Esophagus muscularis mucosa (tissue), 4 donors: ENCODE measurements at regions not wholly inside any gene's neighbourhood (a gene's known extent, or its start where the extent isn't known, plus 50 kb on each side); places are given as distances from the start of the nearest gene placed in this dataset.

Experiments used
- DNase-seq: peaks from one replicate; pipeline ENCODE4 v3.0.0-alpha.2; 2017; ENCODE audit errors: extremely low spot score
- H3K27ac ChIP-seq, 4 donors: fragments of 200-600 bp; sonication (generic); replicated peaks in 1 of 4; 1 replicate in 3 of 4; 2 replicates in 1 of 4; pipeline ENCODE4 v1.5.1; 2016 to 2019; ENCODE audit warnings: mild to moderate bottlenecking in 1 of 4
- H3K27me3 ChIP-seq, 4 donors: fragments of 200-600 bp; sonication (generic); one replicate each; pipeline versions ENCODE4 v1.5.1 to v1.6.0; 2016 to 2019
- H3K36me3 ChIP-seq, 4 donors: fragments of 200-600 bp; sonication (generic); one replicate each; pipeline ENCODE4 v1.5.1; 2016 to 2019
- H3K4me1 ChIP-seq, 4 donors: fragments of 200-600 bp; sonication (generic); one replicate each; pipeline ENCODE4 v1.5.1; 2016 to 2019
- H3K4me3 ChIP-seq, 4 donors: fragments of 200-600 bp; sonication (generic); 1 replicate in 2 of 4; 2 replicates in 2 of 4; pipeline ENCODE4 v1.5.1; 2016 to 2019; ENCODE audit warnings: mild to moderate bottlenecking in 4 of 4, moderate library complexity in 1 of 4
- H3K9me3 ChIP-seq, 4 donors: fragments of 200-600 bp; sonication (generic); 1 replicate in 3 of 4; 2 replicates in 1 of 4; pipeline ENCODE4 v1.5.1; 2016 to 2019
- CTCF ChIP-seq, 3 experiments: fragments of 200-600 bp in 2 of 3; fragments of 450-650 bp in 1 of 3; sonication (generic) in 2 of 3; IDR thresholded peaks; one replicate each; pipeline ENCODE4 v1.5.1; 2017 to 2019; ENCODE audit warnings: antibody characterized with exemption in 3 of 3, mild to moderate bottlenecking in 2 of 3, moderate library complexity in 1 of 3
- EP300 ChIP-seq: sonication (generic); formaldehyde crosslinking; IDR thresholded peaks from one replicate; pipeline ENCODE4 v1.6.1; 2017; ENCODE audit warnings: antibody characterized with exemption
- POLR2A ChIP-seq: fragments of 450-650 bp; IDR thresholded peaks from one replicate; pipeline ENCODE4 v1.6.1; 2017; ENCODE audit warnings: antibody characterized with exemption, moderate library complexity, mild to moderate bottlenecking, low read depth
- POLR2AphosphoS5 ChIP-seq, 2 donors: sonication (generic); formaldehyde crosslinking; IDR thresholded peaks; one replicate each; pipeline ENCODE4 v1.6.1; 2017; ENCODE audit warnings: antibody characterized with exemption in 2 of 2
- WGBS: methylation state at CpG from one replicate; pipeline ENCODE4 v1.1.5; 2018; 5-methylcytosine and 5-hydroxymethylcytosine counted together
- intact Hi-C: fragments of 100-400 bp; cut with DNase I; formaldehyde crosslinking; loops from one replicate; pipeline ENCODE4 v1.15.1; 2023

- H3K9me3 ChIP-seq: no peaks in the 10 kb centered on the region
- H3K4me3 ChIP-seq: no peak overlapping the region
- H3K4me1 ChIP-seq: peaks cover 36 to 69% (median 60%) of the 10 kb centered on the region in 4 donors
- 65% methylated on average over 4 of the region's 4 CpGs for WGBS
- no peaks in the 10 kb centered on the region for H3K27me3 ChIP-seq
- no peaks in the 10 kb centered on the region for H3K36me3 ChIP-seq
- intact Hi-C loops: no loop called here
- TF ChIP-seq POLR2AphosphoS5 (IDR thresholded peaks at IDR 0.05) (no peak), EP300 (no peak), CTCF (IDR thresholded peaks at IDR 0.05) (no peak), POLR2A (no peak)
- H3K27ac ChIP-seq: peak overlapping the region; percentile 43 to 67 (median 56)
- DNase-seq: no peak
These were observed 478.0 kb upstream of the KLF6 start for GRCh38 chr10:4262870-4263600.

- peak overlapping the region in 3 of 4 donors; percentile 34 to 57 (median 35) for H3K27ac ChIP-seq
- H3K4me1 ChIP-seq: peaks cover 35 to 71% (median 63%) of the 10 kb centered on the region in 4 donors
- no peaks in the 10 kb centered on the region for H3K9me3 ChIP-seq
- intact Hi-C loops: no loop called here
- TF ChIP-seq CTCF (IDR thresholded peaks at IDR 0.05) (no peak), EP300 (no peak), POLR2AphosphoS5 (IDR thresholded peaks at IDR 0.05) (no peak), POLR2A (no peak)
- WGBS: 87% methylated on average over 4 of the region's 4 CpGs
- DNase-seq: peak; percentile 31
- no peaks in the 10 kb centered on the region for H3K36me3 ChIP-seq
- H3K27me3 ChIP-seq: no peaks in the 10 kb centered on the region
- no peak overlapping the region for H3K4me3 ChIP-seq
These were observed 477.4 kb upstream of the KLF6 start for GRCh38 chr10:4262449-4262848.

GRCh38 chr10:4260483-4261124 lies 475.6 kb upstream of the KLF6 start:
- intact Hi-C loops: no loop called here
- peak in 1 of 2 donors; percentile 74 for TF ChIP-seq POLR2AphosphoS5 (IDR thresholded peaks at IDR 0.05)
- no peak for TF ChIP-seq POLR2A
- no peaks in the 10 kb centered on the region for H3K9me3 ChIP-seq
- no peaks in the 10 kb centered on the region for H3K36me3 ChIP-seq
- peak overlapping the region; percentile 64 to 79 (median 69) for H3K27ac ChIP-seq
- H3K27me3 ChIP-seq: no peaks in the 10 kb centered on the region
- H3K4me3 ChIP-seq: no peak overlapping the region
- peak; percentile 31 for DNase-seq
- H3K4me1 ChIP-seq: peaks cover 27 to 58% (median 51%) of the 10 kb centered on the region in 4 donors
- 77% methylated on average over 4 of the region's 4 CpGs for WGBS

- no peaks in the 10 kb centered on the region for H3K27me3 ChIP-seq
- intact Hi-C loops: no loop called here
- WGBS: 89% methylated on average over 14 of the region's 14 CpGs
- TF ChIP-seq POLR2AphosphoS5 (IDR thresholded peaks at IDR 0.05) (no peak), POLR2A (no peak), CTCF (IDR thresholded peaks at IDR 0.05) (no peak), EP300 (no peak)
- no peak for DNase-seq
- no peak overlapping the region for H3K4me3 ChIP-seq
- H3K36me3 ChIP-seq: no peaks in the 10 kb centered on the region
- peak overlapping the region; percentile 14 to 79 (median 68) for H3K27ac ChIP-seq
- H3K9me3 ChIP-seq: no peaks in the 10 kb centered on the region
- peaks cover 16 to 50% (median 42%) of the 10 kb centered on the region in 4 donors for H3K4me1 ChIP-seq
These were observed 473.0 kb upstream of the KLF6 start for GRCh38 chr10:4257939-4258465.

- no peak overlapping the region for H3K4me3 ChIP-seq
- peak overlapping the region in 1 of 4 donors; percentile 21 for H3K27ac ChIP-seq
- no peaks in the 10 kb centered on the region for H3K36me3 ChIP-seq
- H3K4me1 ChIP-seq: peaks cover 15 to 48% (median 39%) of the 10 kb centered on the region in 4 donors
- WGBS: 94% methylated on average over 2 of the region's 2 CpGs
- intact Hi-C loops: no loop called here
- H3K27me3 ChIP-seq: no peaks in the 10 kb centered on the region
- no peak for DNase-seq
- no peaks in the 10 kb centered on the region for H3K9me3 ChIP-seq
- TF ChIP-seq POLR2AphosphoS5 (IDR thresholded peaks at IDR 0.05): no peak
- no peak for TF ChIP-seq CTCF (IDR thresholded peaks at IDR 0.05)
- TF ChIP-seq POLR2A: no peak
- no peak for TF ChIP-seq EP300
These were observed 472.0 kb upstream of the KLF6 start for GRCh38 chr10:4256971-4257370.
